Right lobe of liver (tissue), 6 donors: ENCODE measurements at regions not wholly inside any gene's neighbourhood (a gene's known extent, or its start where the extent isn't known, plus 50 kb on each side); places are given as distances from the start of the nearest gene placed in this dataset.
"Not testable (repeated sequence)": the region's sequence is repeated elsewhere in the genome, so short reads cannot be mapped to it uniquely, and the experiment has no call there.

Source experiments
- ATAC-seq, 4 donors: fragments of 200-7000 bp; cut with Tn5 transposase; one replicate each; pipeline ENCODE4 v1.9.1; 2020; ENCODE audit warnings: mild to moderate bottlenecking in 4 of 4, moderate library complexity in 4 of 4
- DNase-seq, 3 donors: peaks; one replicate each; pipeline ENCODE4 v3.0.0-alpha.2; 2020
- H3K27ac ChIP-seq, 3 donors: fragments of 200-600 bp; one replicate each; pipeline ENCODE4 v1.8.0; 2022
- H3K27me3 ChIP-seq, 2 donors: fragments of 200-600 bp; one replicate each; pipeline ENCODE4 v1.8.0; 2022
- H3K36me3 ChIP-seq, 4 donors: fragments of 200-600 bp; sonication (generic) in 1 of 4; one replicate each; pipeline versions ENCODE4 v1.5.1 to v1.8.0; 2017 to 2022; ENCODE audit warnings: control low read depth in 1 of 4
- H3K4me1 ChIP-seq, 4 donors: fragments of 200-600 bp; sonication (generic) in 1 of 4; one replicate each; pipeline versions ENCODE4 v1.5.1 to v1.8.0; 2017 to 2022; ENCODE audit warnings: control low read depth in 1 of 4
- H3K4me3 ChIP-seq, 3 donors: fragments of 200-600 bp; one replicate each; pipeline ENCODE4 v1.8.0; 2022
- H3K9me3 ChIP-seq, 4 donors: fragments of 200-600 bp; sonication (generic) in 1 of 4; one replicate each; pipeline versions ENCODE4 v1.5.1 to v1.8.0; 2017 to 2022; ENCODE audit warnings: control low read depth in 1 of 4
- POLR2A ChIP-seq: fragments of 450-650 bp; IDR thresholded peaks from one replicate; pipeline ENCODE4 v1.6.1; 2017; ENCODE audit warnings: antibody characterized with exemption, mild to moderate bottlenecking
- WGBS: methylation state at CpG from one replicate; pipeline ENCODE4 v1.1.6; 2018; ENCODE audit warnings: low coverage, low lambda C conversion rate; ENCODE audit not compliant: insufficient coverage; ENCODE audit errors: missing lambda C conversion rate; 5-methylcytosine and 5-hydroxymethylcytosine counted together
- intact Hi-C, 2 donors: fragments of 100-400 bp; cut with DNase I; formaldehyde crosslinking; loops; one replicate each; pipeline versions ENCODE4 v1.11.2 to v1.14.1; 2022
- TF ChIP-seq, protein P1 (sequence below), 4 donors: fragments of 200-600 bp in 3 of 4; fragments of 450-650 bp in 1 of 4; IDR thresholded peaks; one replicate each; pipeline versions ENCODE4 v1.5.1 to v1.8.0; 2016 to 2022; ENCODE audit warnings: antibody characterized with exemption in 4 of 4, mild to moderate bottlenecking in 2 of 4
- donor health status: DM: no; HTN: yes; CAD: no.
- donor health status: DM: no; HTN: no; CAD: no.
- donor health status: DM: no; HTN: no; CAD: no.
- donor health status: DM: no; HTN: yes; CAD: no.
- donor health status: DM: no; HTN: yes; CAD: no.

DNA sequence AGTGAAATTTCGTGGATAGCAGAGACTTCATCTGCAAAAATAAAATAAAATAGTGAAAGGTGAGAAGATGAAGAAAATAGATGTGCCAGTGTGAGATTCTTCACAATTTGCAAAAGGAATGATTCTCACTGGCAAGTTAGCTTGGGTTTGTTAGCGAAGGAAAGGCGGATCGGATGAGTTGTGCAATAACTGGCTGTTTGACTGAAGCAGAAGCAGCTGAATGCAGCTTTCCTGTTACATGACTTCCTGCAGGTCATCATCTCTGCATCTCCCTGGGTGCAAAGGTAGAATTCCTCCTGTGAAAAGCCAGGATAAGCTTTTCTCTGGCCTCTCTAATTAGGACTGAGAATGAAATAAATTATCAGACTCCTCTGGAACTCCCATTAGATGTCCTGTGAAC is 263.1 kb upstream of the CHRM3 start:
- 22% methylated on average over 4 of the region's 4 CpGs for WGBS
- no peak overlapping the region for H3K4me3 ChIP-seq
- no peaks in the 10 kb centered on the region for H3K9me3 ChIP-seq
- H3K36me3 ChIP-seq: no peaks in the 10 kb centered on the region
- intact Hi-C loops: no loop called here
- H3K4me1 ChIP-seq: no peaks in the 10 kb centered on the region
- ATAC-seq (no peak), DNase-seq (no peak)
- no peaks in the 10 kb centered on the region for H3K27me3 ChIP-seq
- H3K27ac ChIP-seq: no peak overlapping the region
- TF ChIP-seq, protein P1, sequence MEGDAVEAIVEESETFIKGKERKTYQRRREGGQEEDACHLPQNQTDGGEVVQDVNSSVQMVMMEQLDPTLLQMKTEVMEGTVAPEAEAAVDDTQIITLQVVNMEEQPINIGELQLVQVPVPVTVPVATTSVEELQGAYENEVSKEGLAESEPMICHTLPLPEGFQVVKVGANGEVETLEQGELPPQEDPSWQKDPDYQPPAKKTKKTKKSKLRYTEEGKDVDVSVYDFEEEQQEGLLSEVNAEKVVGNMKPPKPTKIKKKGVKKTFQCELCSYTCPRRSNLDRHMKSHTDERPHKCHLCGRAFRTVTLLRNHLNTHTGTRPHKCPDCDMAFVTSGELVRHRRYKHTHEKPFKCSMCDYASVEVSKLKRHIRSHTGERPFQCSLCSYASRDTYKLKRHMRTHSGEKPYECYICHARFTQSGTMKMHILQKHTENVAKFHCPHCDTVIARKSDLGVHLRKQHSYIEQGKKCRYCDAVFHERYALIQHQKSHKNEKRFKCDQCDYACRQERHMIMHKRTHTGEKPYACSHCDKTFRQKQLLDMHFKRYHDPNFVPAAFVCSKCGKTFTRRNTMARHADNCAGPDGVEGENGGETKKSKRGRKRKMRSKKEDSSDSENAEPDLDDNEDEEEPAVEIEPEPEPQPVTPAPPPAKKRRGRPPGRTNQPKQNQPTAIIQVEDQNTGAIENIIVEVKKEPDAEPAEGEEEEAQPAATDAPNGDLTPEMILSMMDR (IDR thresholded peaks at IDR 0.05): no peak
- no peak for TF ChIP-seq POLR2A

DNA sequence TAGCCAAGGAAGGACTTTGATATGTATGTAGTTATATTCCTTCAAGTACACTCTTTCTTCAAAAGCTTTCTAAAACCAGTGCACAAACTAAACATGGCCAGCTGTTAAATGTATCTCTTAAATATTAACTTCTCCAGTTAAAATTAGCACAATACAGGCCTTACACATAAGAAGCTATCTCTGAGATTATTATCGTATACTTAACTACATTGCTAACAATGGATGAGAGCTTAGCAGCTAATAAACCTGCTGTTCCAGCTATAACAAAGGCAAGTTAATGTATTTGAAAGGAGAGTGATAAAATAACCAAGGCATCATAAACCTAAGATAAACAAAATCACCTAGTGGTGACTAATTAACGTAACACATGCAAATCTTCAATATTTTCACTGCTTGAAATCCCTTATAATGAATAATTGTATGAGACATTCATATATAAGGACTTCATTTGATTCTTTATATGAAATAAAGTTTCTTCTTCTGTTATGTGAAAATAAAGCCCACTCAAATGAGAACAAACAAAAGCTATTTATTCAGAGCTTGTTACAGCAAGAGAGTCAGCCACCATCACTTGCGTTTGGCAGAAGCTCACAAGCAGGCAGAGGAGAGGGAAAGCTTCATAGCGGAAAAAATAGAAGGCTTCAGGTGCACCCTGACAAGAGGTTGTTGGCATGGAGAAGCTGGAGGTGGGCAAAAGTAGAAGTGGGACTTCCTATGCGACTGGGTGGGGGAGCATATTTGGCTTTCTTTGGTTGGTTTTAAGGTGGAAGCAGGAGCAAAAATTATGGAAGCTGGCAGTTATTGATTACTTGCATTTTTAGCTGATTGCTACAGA is 274.1 kb upstream of the CHRM3 start:
- Histone ChIP-seq H3K27ac (no peak overlapping the region), H3K4me1 (no peaks in the 10 kb centered on the region), H3K36me3 (no peaks in the 10 kb centered on the region), H3K27me3 (no peaks in the 10 kb centered on the region), H3K9me3 (no peaks in the 10 kb centered on the region), H3K4me3 (no peak overlapping the region)
- 41% methylated on average over 5 of the region's 5 CpGs for WGBS
- DNase-seq (no peak), ATAC-seq (no peak)
- TF ChIP-seq POLR2A: no peak
- TF ChIP-seq, protein P1 (IDR thresholded peaks at IDR 0.05): no peak
- intact Hi-C loops: no loop called here

DNA sequence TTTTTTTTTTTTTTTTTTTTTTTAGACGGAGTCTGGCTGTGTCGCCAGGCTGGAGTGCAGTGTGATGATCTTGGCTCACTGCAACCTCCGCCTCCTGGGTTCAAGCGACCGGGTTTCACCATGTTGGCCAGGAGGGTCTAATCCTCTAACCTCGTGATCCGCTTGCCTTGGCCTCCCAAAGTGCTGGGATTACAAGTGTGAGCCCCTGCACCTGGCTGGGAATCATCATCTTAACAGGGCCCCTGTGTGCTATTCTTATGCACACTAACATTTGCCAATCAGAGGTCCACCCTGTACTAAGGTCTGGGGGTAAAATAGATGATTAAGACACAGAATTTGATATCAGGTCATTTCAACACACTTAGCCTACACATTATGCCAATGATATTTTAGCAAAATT is 278.7 kb upstream of the CHRM3 start:
- Histone ChIP-seq H3K27me3 (no peaks in the 10 kb centered on the region), H3K4me1 (no peaks in the 10 kb centered on the region), H3K9me3 (no peaks in the 10 kb centered on the region), H3K27ac (no peak overlapping the region), H3K4me3 (no peak overlapping the region), H3K36me3 (no peaks in the 10 kb centered on the region)
- ATAC-seq: no peak
- TF ChIP-seq, protein P1 (IDR thresholded peaks at IDR 0.05): no peak
- TF ChIP-seq POLR2A: no peak
- DNase-seq: no peak
- WGBS: 59% methylated on average over 5 of the region's 7 CpGs
- intact Hi-C loops: no loop called here

- ATAC-seq, H3K9me3 ChIP-seq, H3K27me3 ChIP-seq, H3K4me3 ChIP-seq, DNase-seq, H3K36me3 ChIP-seq, H3K27ac ChIP-seq, H3K4me1 ChIP-seq, intact Hi-C loops: not testable (repeated sequence)
- WGBS: 57% methylated on average over 6 of the region's 7 CpGs
These were observed 279.7 kb upstream of the CHRM3 start for GRCh38 chr1:239106689-239107088.

GRCh38 chr1:239098400-239099037 is 287.8 kb upstream of the CHRM3 start:
- intact Hi-C loops: no loop called here
- Histone ChIP-seq H3K36me3 (no peaks in the 10 kb centered on the region), H3K9me3 (no peaks in the 10 kb centered on the region), H3K4me3 (no peak overlapping the region), H3K27me3 (no peaks in the 10 kb centered on the region), H3K4me1 (no peaks in the 10 kb centered on the region), H3K27ac (no peak overlapping the region)
- DNase-seq (no peak), ATAC-seq (peak in 1 of 4 donors; percentile 42)
- whole genome bisulfite sequencing: 39% methylated on average over 5 of the region's 7 CpGs
- TF ChIP-seq, protein P1 (IDR thresholded peaks at IDR 0.05): no peak
- no peak for TF ChIP-seq POLR2A
